ACC112 (cell line): ENCODE measurements at regions not wholly inside any gene's neighbourhood (a gene's known extent, or its start where the extent isn't known, plus 50 kb on each side); places are given as distances from the start of the nearest gene placed in this dataset.

Experiments used
- H2AFZ ChIP-seq: fragments of 200-600 bp; sonication (generic); one replicate; pipeline ENCODE4 v1.6.0; 2017; ENCODE audit warnings: antibody characterized with exemption, low read length; ENCODE audit not compliant: unreplicated experiment
- H3K27ac ChIP-seq: fragments of 200-600 bp; sonication (generic); 2 replicates; pipeline ENCODE4 v1.5.1; 2014; ENCODE audit warnings: low read depth, mild to moderate bottlenecking, antibody characterized with exemption, low read length, moderate library complexity
- H3K27me3 ChIP-seq: fragments of 200-600 bp; sonication (generic); 2 replicates; pipeline ENCODE4 v1.6.1; 2014; ENCODE audit warnings: mild to moderate bottlenecking, antibody characterized with exemption, low read length, moderate library complexity, mixed read lengths; ENCODE audit not compliant: insufficient read depth
- H3K36me3 ChIP-seq: fragments of 200-600 bp; sonication (generic); 2 replicates; pipeline ENCODE4 v1.6.1; 2016; ENCODE audit warnings: mild to moderate bottlenecking, antibody characterized with exemption, low read length, moderate library complexity, mixed read lengths; ENCODE audit not compliant: insufficient read depth
- H3K4me1 ChIP-seq: fragments of 200-600 bp; sonication (generic); one replicate; pipeline ENCODE4 v1.6.1; 2016; ENCODE audit warnings: low read length, mixed read lengths; ENCODE audit not compliant: insufficient read depth, unreplicated experiment, control insufficient read depth
- H3K4me3 ChIP-seq: fragments of 200-600 bp; sonication (generic); 2 replicates; pipeline ENCODE4 v1.5.1; 2014; ENCODE audit warnings: mild to moderate bottlenecking, low read depth, low read length
- H3K79me2 ChIP-seq: fragments of 200-600 bp; sonication (generic); one replicate; pipeline ENCODE4 v1.6.0; 2016; ENCODE audit warnings: low read length; ENCODE audit not compliant: control insufficient read depth, unreplicated experiment, insufficient read depth

- Histone ChIP-seq H2AFZ (no peak overlapping the region), H3K4me3 (no peak overlapping the region), H3K36me3 (no peaks in the 10 kb centered on the region), H3K27ac (no peak overlapping the region), H3K4me1 (no peaks in the 10 kb centered on the region), H3K79me2 (no peaks in the 10 kb centered on the region), H3K27me3 (no peaks in the 10 kb centered on the region)
These were observed 526.4 kb upstream of the CAMK1G start for GRCh38 chr1:209057083-209057482.

- Histone ChIP-seq H3K36me3 (no peaks in the 10 kb centered on the region), H3K27ac (no peak overlapping the region), H3K4me1 (no peaks in the 10 kb centered on the region)
These were observed 525.6 kb upstream of the CAMK1G start for GRCh38 chr1:209057901-209058300.

GRCh38 chr1:209059376-209059775, 524.1 kb upstream of the CAMK1G start:
- Histone ChIP-seq H3K27ac (no peak overlapping the region), H3K27me3 (no peaks in the 10 kb centered on the region), H2AFZ (no peak overlapping the region), H3K79me2 (no peaks in the 10 kb centered on the region), H3K4me1 (no peaks in the 10 kb centered on the region), H3K36me3 (no peaks in the 10 kb centered on the region), H3K4me3 (no peak overlapping the region)

More at GRCh38 chr1:209057901-209058300, 525.6 kb upstream of the CAMK1G start:
- no peak overlapping the region for H2AFZ ChIP-seq
- H3K27me3 ChIP-seq, result no peaks in the 10 kb centered on the region
- no peak overlapping the region for H3K4me3 ChIP-seq
- H3K79me2 ChIP-seq, result no peaks in the 10 kb centered on the region

- H3K4me1 ChIP-seq, result no peaks in the 10 kb centered on the region
- H3K4me3 ChIP-seq, result no peak overlapping the region
- H2AFZ ChIP-seq, result no peak overlapping the region
- H3K36me3 ChIP-seq, result no peaks in the 10 kb centered on the region
- no peak overlapping the region for H3K27ac ChIP-seq
- no peaks in the 10 kb centered on the region for H3K79me2 ChIP-seq
- no peaks in the 10 kb centered on the region for H3K27me3 ChIP-seq
These were observed 523.5 kb upstream of the CAMK1G start for GRCh38 chr1:209059981-209060380.

GRCh38 chr1:209062081-209062620, 521.4 kb upstream of the CAMK1G start:
- Histone ChIP-seq H3K79me2 (no peaks in the 10 kb centered on the region), H3K36me3 (no peaks in the 10 kb centered on the region), H3K27me3 (no peaks in the 10 kb centered on the region), H3K4me1 (no peaks in the 10 kb centered on the region), H3K4me3 (no peak overlapping the region), H2AFZ (no peak overlapping the region), H3K27ac (no peak overlapping the region)

GRCh38 chr1:209062863-209063262, 520.7 kb upstream of the CAMK1G start:
- H3K36me3 ChIP-seq, result no peaks in the 10 kb centered on the region
- H3K79me2 ChIP-seq, result no peaks in the 10 kb centered on the region
- H3K4me3 ChIP-seq, result no peak overlapping the region
- no peaks in the 10 kb centered on the region for H3K4me1 ChIP-seq
- H3K27ac ChIP-seq, result no peak overlapping the region
- H2AFZ ChIP-seq, result no peak overlapping the region
- no peaks in the 10 kb centered on the region for H3K27me3 ChIP-seq

- Histone ChIP-seq H3K36me3 (no peaks in the 10 kb centered on the region), H3K4me3 (no peak overlapping the region), H3K27me3 (no peaks in the 10 kb centered on the region), H3K79me2 (no peaks in the 10 kb centered on the region), H3K4me1 (no peaks in the 10 kb centered on the region), H3K27ac (no peak overlapping the region), H2AFZ (no peak overlapping the region)
These were observed 519.5 kb upstream of the CAMK1G start for GRCh38 chr1:209063767-209064659.

GRCh38 chr1:209064850-209065706, 518.4 kb upstream of the CAMK1G start:
- Histone ChIP-seq H3K79me2 (no peaks in the 10 kb centered on the region), H3K27ac (no peak overlapping the region), H3K36me3 (no peaks in the 10 kb centered on the region), H3K4me3 (no peak overlapping the region), H2AFZ (no peak overlapping the region), H3K27me3 (no peaks in the 10 kb centered on the region), H3K4me1 (no peaks in the 10 kb centered on the region)

GRCh38 chr1:209072481-209072880, 511.0 kb upstream of the CAMK1G start:
- Histone ChIP-seq H2AFZ (no peak overlapping the region), H3K4me3 (no peak overlapping the region), H3K79me2 (no peaks in the 10 kb centered on the region), H3K27me3 (no peaks in the 10 kb centered on the region), H3K4me1 (no peaks in the 10 kb centered on the region), H3K27ac (no peak overlapping the region), H3K36me3 (no peaks in the 10 kb centered on the region)

- no peaks in the 10 kb centered on the region for H3K79me2 ChIP-seq
- no peaks in the 10 kb centered on the region for H3K36me3 ChIP-seq
- H3K27ac ChIP-seq, result no peak overlapping the region
- H3K4me3 ChIP-seq, result no peak overlapping the region
- H3K27me3 ChIP-seq, result no peaks in the 10 kb centered on the region
- H3K4me1 ChIP-seq, result no peaks in the 10 kb centered on the region
- no peak overlapping the region for H2AFZ ChIP-seq
These were observed 509.6 kb upstream of the CAMK1G start for GRCh38 chr1:209073879-209074278.
